ENCODE measurements at regions not wholly inside any gene's neighbourhood (a gene's known extent, or its start where the extent isn't known, plus 50 kb on each side); places are given as distances from the start of the nearest gene placed in this dataset.

- no peak overlapping the region for H3K4me3 Mint-ChIP-seq (ENCODE audit: unreplicated experiment)
- H3K36me3 Mint-ChIP-seq (ENCODE audit: unreplicated experiment): no peaks in the 10 kb centered on the region
- no peak for DNase-seq (ENCODE audit: extremely low spot score, unreplicated experiment)
- TF ChIP-seq CTCF (IDR thresholded peaks at IDR 0.05): no peak
- no peak overlapping the region for H3K27ac Mint-ChIP-seq (ENCODE audit: unreplicated experiment)
- H3K27me3 Mint-ChIP-seq (ENCODE audit: unreplicated experiment): no peaks in the 10 kb centered on the region
- no peaks in the 10 kb centered on the region for H3K9me3 Mint-ChIP-seq (ENCODE audit: unreplicated experiment)
- no peaks in the 10 kb centered on the region for H3K4me1 Mint-ChIP-seq (ENCODE audit: unreplicated experiment)
Measured at GRCh38 chr16:62869837-62870236, 833.6 kb upstream of the CDH8 start.

- Mint-ChIP-seq H3K27me3 (ENCODE audit: unreplicated experiment) (no peaks in the 10 kb centered on the region), H3K27ac (ENCODE audit: unreplicated experiment) (no peak overlapping the region), H3K4me1 (ENCODE audit: unreplicated experiment) (no peaks in the 10 kb centered on the region), H3K36me3 (ENCODE audit: unreplicated experiment) (no peaks in the 10 kb centered on the region), H3K4me3 (ENCODE audit: unreplicated experiment) (no peak overlapping the region), H3K9me3 (ENCODE audit: unreplicated experiment) (peaks cover 10% of the 10 kb centered on the region)
- TF ChIP-seq CTCF (IDR thresholded peaks at IDR 0.05): no peak
- DNase-seq (ENCODE audit: extremely low spot score, unreplicated experiment): no peak
Measured at GRCh38 chr16:62863139-62863538, 826.9 kb upstream of the CDH8 start.

- Mint-ChIP-seq H3K27me3 (ENCODE audit: unreplicated experiment) (no peaks in the 10 kb centered on the region), H3K27ac (ENCODE audit: unreplicated experiment) (no peak overlapping the region), H3K4me1 (ENCODE audit: unreplicated experiment) (no peaks in the 10 kb centered on the region), H3K4me3 (ENCODE audit: unreplicated experiment) (no peak overlapping the region), H3K9me3 (ENCODE audit: unreplicated experiment) (no peaks in the 10 kb centered on the region), H3K36me3 (ENCODE audit: unreplicated experiment) (no peaks in the 10 kb centered on the region)
- TF ChIP-seq CTCF (IDR thresholded peaks at IDR 0.05): no peak
- no peak for DNase-seq (ENCODE audit: extremely low spot score, unreplicated experiment)
Measured at GRCh38 chr16:62853887-62854286, 817.6 kb upstream of the CDH8 start.

- Mint-ChIP-seq H3K4me1 (ENCODE audit: unreplicated experiment) (no peaks in the 10 kb centered on the region), H3K36me3 (ENCODE audit: unreplicated experiment) (no peaks in the 10 kb centered on the region), H3K4me3 (ENCODE audit: unreplicated experiment) (no peak overlapping the region), H3K9me3 (ENCODE audit: unreplicated experiment) (peaks cover 4% of the 10 kb centered on the region), H3K27ac (ENCODE audit: unreplicated experiment) (no peak overlapping the region), H3K27me3 (ENCODE audit: unreplicated experiment) (no peaks in the 10 kb centered on the region)
- no peak for DNase-seq (ENCODE audit: extremely low spot score, unreplicated experiment)
- no peak for TF ChIP-seq CTCF (IDR thresholded peaks at IDR 0.05)
Measured at GRCh38 chr16:62846399-62847057, 810.3 kb upstream of the CDH8 start.

- H3K4me3 Mint-ChIP-seq (ENCODE audit: unreplicated experiment): no peak overlapping the region
- DNase-seq (ENCODE audit: extremely low spot score, unreplicated experiment): no peak
- H3K27ac Mint-ChIP-seq (ENCODE audit: unreplicated experiment): no peak overlapping the region
- peaks cover 16% of the 10 kb centered on the region for H3K9me3 Mint-ChIP-seq (ENCODE audit: unreplicated experiment)
- TF ChIP-seq CTCF (IDR thresholded peaks at IDR 0.05): no peak
- no peaks in the 10 kb centered on the region for H3K4me1 Mint-ChIP-seq (ENCODE audit: unreplicated experiment)
- no peaks in the 10 kb centered on the region for H3K27me3 Mint-ChIP-seq (ENCODE audit: unreplicated experiment)
- no peaks in the 10 kb centered on the region for H3K36me3 Mint-ChIP-seq (ENCODE audit: unreplicated experiment)
Measured at GRCh38 chr16:62832214-62832613, 796.0 kb upstream of the CDH8 start.
